ENCODE measurements at regions not wholly inside any gene's neighbourhood (a gene's known extent, or its start where the extent isn't known, plus 50 kb on each side); places are given as distances from the start of the nearest gene placed in this dataset.
A peak's percentile ranks its signal among the peaks of the same experiment; 100 is the strongest.

- TF ChIP-seq CTCF (conservative IDR thresholded peaks at IDR 0.05; ENCODE audit: low read depth, low read length): no peak
- peak; percentile 67 for DNase-seq (ENCODE audit: low read depth)
- no peak overlapping the region for H3K4me3 ChIP-seq (ENCODE audit: low read length)
Observed at GRCh38 chr4:141425124-141425523, 204.4 kb downstream of the ZNF330 start.

- no peak for TF ChIP-seq CTCF (conservative IDR thresholded peaks at IDR 0.05; ENCODE audit: low read depth, low read length)
- DNase-seq (ENCODE audit: low read depth): no peak
- H3K4me3 ChIP-seq (ENCODE audit: low read length): no peak overlapping the region
Observed at GRCh38 chr4:141427726-141428296, 207.1 kb downstream of the ZNF330 start.

- no peak overlapping the region for H3K4me3 ChIP-seq (ENCODE audit: low read length)
- no peak for DNase-seq (ENCODE audit: low read depth)
- no peak for TF ChIP-seq CTCF (conservative IDR thresholded peaks at IDR 0.05; ENCODE audit: low read depth, low read length)
Observed at GRCh38 chr4:141429933-141430332, 206.4 kb upstream of the IL15 start.

GRCh38 chr4:141430686-141431085 is 205.7 kb upstream of the IL15 start:
- no peak for TF ChIP-seq CTCF (conservative IDR thresholded peaks at IDR 0.05; ENCODE audit: low read depth, low read length)
- DNase-seq (ENCODE audit: low read depth): no peak
- H3K4me3 ChIP-seq (ENCODE audit: low read length): no peak overlapping the region

GRCh38 chr4:141432000-141432712 is 204.2 kb upstream of the IL15 start:
- no peak overlapping the region for H3K4me3 ChIP-seq (ENCODE audit: low read length)
- TF ChIP-seq CTCF (conservative IDR thresholded peaks at IDR 0.05; ENCODE audit: low read depth, low read length): no peak
- DNase-seq (ENCODE audit: low read depth): peak; percentile 70

- DNase-seq (ENCODE audit: low read depth): no peak
- H3K4me3 ChIP-seq (ENCODE audit: low read length): no peak overlapping the region
- no peak for TF ChIP-seq CTCF (conservative IDR thresholded peaks at IDR 0.05; ENCODE audit: low read depth, low read length)
Observed at GRCh38 chr4:141435446-141436225, 200.7 kb upstream of the IL15 start.
